ENCODE measurements at regions not wholly inside any gene's neighbourhood (a gene's known extent, or its start where the extent isn't known, plus 50 kb on each side); places are given as distances from the start of the nearest gene placed in this dataset.

- DNase-seq (ENCODE audit: low spot score) = peak; percentile 56
Measured at GRCh38 chr4:23245203-23245832, 552.6 kb downstream of the GBA3 start.

- no peak for DNase-seq (ENCODE audit: low spot score)
Measured at GRCh38 chr4:23242962-23243361, 550.2 kb downstream of the GBA3 start.

- no peak for DNase-seq (ENCODE audit: low spot score)
Measured at GRCh38 chr4:23241408-23241807, 548.7 kb downstream of the GBA3 start.

- DNase-seq (ENCODE audit: low spot score) = no peak
Measured at GRCh38 chr4:23238848-23239247, 546.1 kb downstream of the GBA3 start.

- DNase-seq (ENCODE audit: low spot score) = peak; percentile 10
Measured at GRCh38 chr4:23237771-23238170, 545.0 kb downstream of the GBA3 start.

- no peak for DNase-seq (ENCODE audit: low spot score)
Measured at GRCh38 chr4:23235628-23236390, 543.1 kb downstream of the GBA3 start.

- DNase-seq (ENCODE audit: low spot score) = no peak
Measured at GRCh38 chr4:23234716-23235115, 542.0 kb downstream of the GBA3 start.

GRCh38 chr4:23234018-23234417, 541.3 kb downstream of the GBA3 start:
- DNase-seq (ENCODE audit: low spot score) = no peak

- no peak for DNase-seq (ENCODE audit: low spot score)
Measured at GRCh38 chr4:23233596-23233995, 540.9 kb downstream of the GBA3 start.

GRCh38 chr4:23232987-23233386, 540.2 kb downstream of the GBA3 start:
- no peak for DNase-seq (ENCODE audit: low spot score)

GRCh38 chr4:23225564-23225963, 532.8 kb downstream of the GBA3 start:
- no peak for DNase-seq (ENCODE audit: low spot score)

- no peak for DNase-seq (ENCODE audit: low spot score)
Measured at GRCh38 chr4:23224684-23225420, 532.1 kb downstream of the GBA3 start.

GRCh38 chr4:23220911-23221310, 528.2 kb downstream of the GBA3 start:
- no peak for DNase-seq (ENCODE audit: low spot score)

GRCh38 chr4:23219779-23220408, 527.2 kb downstream of the GBA3 start:
- DNase-seq (ENCODE audit: low spot score) = no peak

GRCh38 chr4:23213198-23213597, 520.5 kb downstream of the GBA3 start:
- no peak for DNase-seq (ENCODE audit: low spot score)

GRCh38 chr4:23212558-23212957, 519.8 kb downstream of the GBA3 start:
- no peak for DNase-seq (ENCODE audit: low spot score)

GRCh38 chr4:23207059-23207458, 514.3 kb downstream of the GBA3 start:
- no peak for DNase-seq (ENCODE audit: low spot score)

- DNase-seq (ENCODE audit: low spot score) = no peak
Measured at GRCh38 chr4:23202712-23203247, 510.0 kb downstream of the GBA3 start.

GRCh38 chr4:23194751-23195150, 502.0 kb downstream of the GBA3 start:
- DNase-seq (ENCODE audit: low spot score) = no peak

- no peak for DNase-seq (ENCODE audit: low spot score)
Measured at GRCh38 chr4:23174179-23174578, 481.4 kb downstream of the GBA3 start.

- DNase-seq (ENCODE audit: low spot score) = no peak
Measured at GRCh38 chr4:23171976-23172375, 479.2 kb downstream of the GBA3 start.

- no peak for DNase-seq (ENCODE audit: low spot score)
Measured at GRCh38 chr4:23169608-23170311, 477.0 kb downstream of the GBA3 start.

Data from pons (tissue), 1 donor.